ENCODE measurements at regions not wholly inside any gene's neighbourhood (a gene's known extent, or its start where the extent isn't known, plus 50 kb on each side); places are given as distances from the start of the nearest gene placed in this dataset.

DNA sequence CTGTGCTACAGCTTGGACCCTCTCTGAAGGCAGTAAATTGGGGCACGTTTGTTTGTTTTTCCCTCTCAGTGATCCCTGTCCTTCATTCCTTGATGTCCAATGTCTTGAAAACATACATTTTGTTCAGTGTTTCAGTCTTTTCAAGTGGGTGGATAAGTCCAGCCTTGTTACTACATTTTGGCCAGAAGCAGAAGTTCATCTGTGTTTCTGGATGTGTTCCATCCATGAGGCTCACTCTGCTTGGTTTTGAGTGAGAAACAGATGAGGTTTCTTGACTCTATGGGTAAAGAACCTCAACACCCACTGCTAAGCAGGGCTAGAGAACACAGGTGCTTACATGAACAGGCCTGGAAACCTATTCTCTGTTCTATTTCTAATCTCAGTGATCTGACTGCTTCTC is 74.5 kb upstream of the RFX8 start:
- no peak for TF ChIP-seq CTCF (IDR thresholded peaks at IDR 0.05)
- no peak for TF ChIP-seq POLR2AphosphoS5 (IDR thresholded peaks at IDR 0.05)

Data from transverse colon (tissue), 4 donors.